ENCODE measurements at regions not wholly inside any gene's neighbourhood (a gene's known extent, or its start where the extent isn't known, plus 50 kb on each side); places are given as distances from the start of the nearest gene placed in this dataset.
A peak's percentile ranks its signal among the peaks of the same experiment; 100 is the strongest.

DNA sequence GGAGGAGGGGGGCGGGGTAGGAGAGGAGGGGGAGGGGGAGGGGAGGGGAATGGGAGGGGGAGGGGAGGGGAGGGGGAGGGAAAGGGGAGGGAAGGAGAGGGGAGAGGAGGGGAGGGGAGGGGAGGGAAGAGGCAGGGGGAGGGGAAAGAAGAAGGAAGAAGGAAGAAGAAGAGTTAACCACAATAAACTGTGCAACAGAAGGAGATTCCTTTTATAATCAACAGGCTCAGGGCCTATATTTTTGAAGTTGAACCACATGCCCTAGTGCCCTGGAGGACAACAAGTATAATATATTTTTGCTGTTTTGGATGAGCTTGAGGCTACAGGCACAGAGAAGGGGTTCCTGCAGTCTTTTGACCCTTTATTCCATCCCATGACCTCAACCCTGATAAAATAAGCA is 228.2 kb upstream of the IRF2BP2 start:
- Histone ChIP-seq H3K27me3 (ENCODE audit: control insufficient read depth in 1 of 2, insufficient read depth in 2 of 2, low read length in 2 of 2) (no peaks in the 10 kb centered on the region), H3K4me2 (ENCODE audit: low read depth, low read length) (no peak overlapping the region), H3K79me2 (ENCODE audit: insufficient read depth, low read length) (no peaks in the 10 kb centered on the region), H3K4me1 (ENCODE audit: insufficient read depth, low read length) (peaks cover 54% of the 10 kb centered on the region), H3K9ac (ENCODE audit: insufficient read depth, low read depth, low read length) (no peak overlapping the region), H2AFZ (ENCODE audit: low read length) (no peak overlapping the region), H3K4me3 (replicated peaks in 1 of 3; ENCODE audit: insufficient read depth in 1 of 3, low read depth in 2 of 3, low read length in 3 of 3) (no peak overlapping the region), H4K20me1 (ENCODE audit: insufficient read depth, low read length) (no peaks in the 10 kb centered on the region), H3K9me3 (ENCODE audit: low read length) (no peaks in the 10 kb centered on the region), H3K36me3 (replicated peaks in 1 of 2; ENCODE audit: control insufficient read depth in 1 of 2, insufficient read depth in 2 of 2, low read length in 2 of 2) (no peaks in the 10 kb centered on the region), H3K27ac (ENCODE audit: extremely low read length, insufficient read depth, low read length) (no peak overlapping the region)
- POLR2A ChIA-PET, result no interaction called here
- no peak for TF ChIP-seq SMARCC2 (IDR thresholded peaks at IDR 0.05)
- peak; percentile 92 for TF ChIP-seq HNRNPK (IDR thresholded peaks at IDR 0.05; ENCODE audit: low read depth, low read length, poor library complexity, severe bottlenecking)
- CTCF ChIA-PET (ENCODE audit: low intra/inter-chr PET ratio, low total read pairs), result no interaction called here
- ATAC-seq (no peak), FAIRE-seq (no peak), DNase-seq (ENCODE audit: low spot score) (no peak)
- in situ Hi-C loops (cut with HindIII; ENCODE audit: extremely low pct_ligation_motif_present, low pct_unique_long_range_greater_than_20kb), result no loop called here
- BruUV-seq (replicated peaks), result no TSS peak
- 94% methylated on average over 1 of the region's 1 CpG for WGBS (ENCODE audit: low lambda C conversion rate)
- intact Hi-C loops (cut with micrococcal nuclease; ENCODE audit: unreplicated experiment), result no loop called here

DNA sequence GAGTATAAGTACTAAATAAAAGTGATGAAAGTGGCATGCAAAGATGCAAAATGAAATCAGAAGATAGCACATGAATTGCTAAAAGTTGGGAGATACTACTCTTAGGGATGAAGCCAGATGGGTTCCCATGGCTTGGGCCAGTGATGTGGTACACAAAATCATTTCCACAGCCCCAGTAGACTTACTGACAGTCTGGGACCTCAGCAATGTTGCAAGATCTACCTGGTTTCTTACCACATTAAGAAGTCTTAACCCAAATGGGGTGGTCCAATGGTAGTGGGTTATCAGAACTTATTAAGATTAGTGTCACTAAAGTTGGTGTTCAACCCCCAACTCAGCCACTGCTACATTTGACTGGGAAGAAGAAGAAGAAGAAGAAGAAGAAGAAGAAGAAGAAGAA is 227.7 kb upstream of the IRF2BP2 start:
- Histone ChIP-seq H3K27me3 (ENCODE audit: control insufficient read depth in 1 of 2, insufficient read depth in 2 of 2, low read length in 2 of 2) (no peaks in the 10 kb centered on the region), H3K79me2 (ENCODE audit: insufficient read depth, low read length) (no peaks in the 10 kb centered on the region), H3K4me2 (ENCODE audit: low read depth, low read length) (no peak overlapping the region), H3K4me3 (replicated peaks in 1 of 3; ENCODE audit: insufficient read depth in 1 of 3, low read depth in 2 of 3, low read length in 3 of 3) (no peak overlapping the region), H3K9me3 (ENCODE audit: low read length) (no peaks in the 10 kb centered on the region), H3K9ac (ENCODE audit: insufficient read depth, low read depth, low read length) (no peak overlapping the region), H3K36me3 (replicated peaks in 1 of 2; ENCODE audit: control insufficient read depth in 1 of 2, insufficient read depth in 2 of 2, low read length in 2 of 2) (no peaks in the 10 kb centered on the region), H4K20me1 (ENCODE audit: insufficient read depth, low read length) (no peaks in the 10 kb centered on the region), H3K4me1 (ENCODE audit: insufficient read depth, low read length) (peaks cover 59% of the 10 kb centered on the region), H2AFZ (ENCODE audit: low read length) (no peak overlapping the region), H3K27ac (ENCODE audit: extremely low read length, insufficient read depth, low read length) (no peak overlapping the region)
- POLR2A ChIA-PET, result no interaction called here
- DNase-seq (ENCODE audit: low spot score), result no peak
- in situ Hi-C loops (cut with HindIII; ENCODE audit: extremely low pct_ligation_motif_present, low pct_unique_long_range_greater_than_20kb) (no loop called here), intact Hi-C loops (cut with micrococcal nuclease; ENCODE audit: unreplicated experiment) (no loop called here)
- CTCF ChIA-PET (ENCODE audit: low intra/inter-chr PET ratio, low total read pairs), result no interaction called here
- BruUV-seq (replicated peaks), result no TSS peak
- 0 out of 2 replicates have a peak, but pooled peaks have one; percentile 4 for TF ChIP-seq CEBPB (IDR thresholded peaks at IDR 0.05; ENCODE audit: borderline replicate concordance, low read depth, low read length)
- TF ChIP-seq, protein P1, sequence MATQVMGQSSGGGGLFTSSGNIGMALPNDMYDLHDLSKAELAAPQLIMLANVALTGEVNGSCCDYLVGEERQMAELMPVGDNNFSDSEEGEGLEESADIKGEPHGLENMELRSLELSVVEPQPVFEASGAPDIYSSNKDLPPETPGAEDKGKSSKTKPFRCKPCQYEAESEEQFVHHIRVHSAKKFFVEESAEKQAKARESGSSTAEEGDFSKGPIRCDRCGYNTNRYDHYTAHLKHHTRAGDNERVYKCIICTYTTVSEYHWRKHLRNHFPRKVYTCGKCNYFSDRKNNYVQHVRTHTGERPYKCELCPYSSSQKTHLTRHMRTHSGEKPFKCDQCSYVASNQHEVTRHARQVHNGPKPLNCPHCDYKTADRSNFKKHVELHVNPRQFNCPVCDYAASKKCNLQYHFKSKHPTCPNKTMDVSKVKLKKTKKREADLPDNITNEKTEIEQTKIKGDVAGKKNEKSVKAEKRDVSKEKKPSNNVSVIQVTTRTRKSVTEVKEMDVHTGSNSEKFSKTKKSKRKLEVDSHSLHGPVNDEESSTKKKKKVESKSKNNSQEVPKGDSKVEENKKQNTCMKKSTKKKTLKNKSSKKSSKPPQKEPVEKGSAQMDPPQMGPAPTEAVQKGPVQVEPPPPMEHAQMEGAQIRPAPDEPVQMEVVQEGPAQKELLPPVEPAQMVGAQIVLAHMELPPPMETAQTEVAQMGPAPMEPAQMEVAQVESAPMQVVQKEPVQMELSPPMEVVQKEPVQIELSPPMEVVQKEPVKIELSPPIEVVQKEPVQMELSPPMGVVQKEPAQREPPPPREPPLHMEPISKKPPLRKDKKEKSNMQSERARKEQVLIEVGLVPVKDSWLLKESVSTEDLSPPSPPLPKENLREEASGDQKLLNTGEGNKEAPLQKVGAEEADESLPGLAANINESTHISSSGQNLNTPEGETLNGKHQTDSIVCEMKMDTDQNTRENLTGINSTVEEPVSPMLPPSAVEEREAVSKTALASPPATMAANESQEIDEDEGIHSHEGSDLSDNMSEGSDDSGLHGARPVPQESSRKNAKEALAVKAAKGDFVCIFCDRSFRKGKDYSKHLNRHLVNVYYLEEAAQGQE (IDR thresholded peaks at IDR 0.05; ENCODE audit: borderline replicate concordance in 1 of 2, low read depth in 1 of 2, low read length in 2 of 2), result no peak
- no peak for FAIRE-seq
- ATAC-seq, result no peak
